HEK293T (cell line): ENCODE measurements at regions not wholly inside any gene's neighbourhood (a gene's known extent, or its start where the extent isn't known, plus 50 kb on each side); places are given as distances from the start of the nearest gene placed in this dataset.

Source experiments
- FOXM1 ChIP-seq: fragments of 450-650 bp; IDR thresholded peaks from 2 replicates; pipeline ENCODE4 v1.6.1; 2017; ENCODE audit warnings: mild to moderate bottlenecking, borderline replicate concordance
- PKNOX1 ChIP-seq: fragments of 450-650 bp; IDR thresholded peaks from 2 replicates; pipeline ENCODE4 v1.6.1; 2016

DNA sequence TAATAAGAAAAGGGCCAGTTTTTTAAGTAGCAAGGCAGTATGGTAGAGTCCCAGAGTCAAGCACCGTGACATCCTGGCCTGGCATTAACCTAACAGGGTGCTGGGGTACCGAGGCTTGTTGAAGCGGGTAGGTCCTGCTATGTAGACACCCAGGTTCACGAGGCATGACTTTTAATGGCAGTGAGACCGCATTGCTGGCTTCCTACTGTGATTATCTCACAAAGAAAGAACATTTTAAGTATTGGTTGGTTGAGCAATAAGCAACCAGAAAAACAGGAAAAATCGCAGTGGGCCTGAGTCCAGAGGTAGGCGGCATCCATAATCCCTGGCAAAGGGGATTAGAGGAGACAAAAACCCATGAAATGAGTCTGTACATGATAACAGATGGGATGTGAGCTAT is 927.9 kb upstream of the ACVR2A start:
- TF ChIP-seq PKNOX1 (no peak), FOXM1 (no peak)
